ENCODE measurements at regions not wholly inside any gene's neighbourhood (a gene's known extent, or its start where the extent isn't known, plus 50 kb on each side); places are given as distances from the start of the nearest gene placed in this dataset.

- TF ChIP-seq SNAI2 (CRISPR knock-in tag; IDR thresholded peaks at IDR 0.05) = no peak
- TF ChIP-seq, protein P1, sequence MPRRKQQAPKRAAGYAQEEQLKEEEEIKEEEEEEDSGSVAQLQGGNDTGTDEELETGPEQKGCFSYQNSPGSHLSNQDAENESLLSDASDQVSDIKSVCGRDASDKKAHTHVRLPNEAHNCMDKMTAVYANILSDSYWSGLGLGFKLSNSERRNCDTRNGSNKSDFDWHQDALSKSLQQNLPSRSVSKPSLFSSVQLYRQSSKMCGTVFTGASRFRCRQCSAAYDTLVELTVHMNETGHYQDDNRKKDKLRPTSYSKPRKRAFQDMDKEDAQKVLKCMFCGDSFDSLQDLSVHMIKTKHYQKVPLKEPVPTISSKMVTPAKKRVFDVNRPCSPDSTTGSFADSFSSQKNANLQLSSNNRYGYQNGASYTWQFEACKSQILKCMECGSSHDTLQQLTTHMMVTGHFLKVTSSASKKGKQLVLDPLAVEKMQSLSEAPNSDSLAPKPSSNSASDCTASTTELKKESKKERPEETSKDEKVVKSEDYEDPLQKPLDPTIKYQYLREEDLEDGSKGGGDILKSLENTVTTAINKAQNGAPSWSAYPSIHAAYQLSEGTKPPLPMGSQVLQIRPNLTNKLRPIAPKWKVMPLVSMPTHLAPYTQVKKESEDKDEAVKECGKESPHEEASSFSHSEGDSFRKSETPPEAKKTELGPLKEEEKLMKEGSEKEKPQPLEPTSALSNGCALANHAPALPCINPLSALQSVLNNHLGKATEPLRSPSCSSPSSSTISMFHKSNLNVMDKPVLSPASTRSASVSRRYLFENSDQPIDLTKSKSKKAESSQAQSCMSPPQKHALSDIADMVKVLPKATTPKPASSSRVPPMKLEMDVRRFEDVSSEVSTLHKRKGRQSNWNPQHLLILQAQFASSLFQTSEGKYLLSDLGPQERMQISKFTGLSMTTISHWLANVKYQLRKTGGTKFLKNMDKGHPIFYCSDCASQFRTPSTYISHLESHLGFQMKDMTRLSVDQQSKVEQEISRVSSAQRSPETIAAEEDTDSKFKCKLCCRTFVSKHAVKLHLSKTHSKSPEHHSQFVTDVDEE (CRISPR knock-in tag; IDR thresholded peaks at IDR 0.05) = no peak
- TF ChIP-seq ESRRG (CRISPR knock-in tag; IDR thresholded peaks at IDR 0.05) = no peak
- TF ChIP-seq RARB (CRISPR knock-in tag; IDR thresholded peaks at IDR 0.05) = no peak
- no peak for TF ChIP-seq ZNF565 (CRISPR knock-in tag; conservative IDR thresholded peaks at IDR 0.05; ENCODE audit: low read depth)
- TF ChIP-seq, protein P2, sequence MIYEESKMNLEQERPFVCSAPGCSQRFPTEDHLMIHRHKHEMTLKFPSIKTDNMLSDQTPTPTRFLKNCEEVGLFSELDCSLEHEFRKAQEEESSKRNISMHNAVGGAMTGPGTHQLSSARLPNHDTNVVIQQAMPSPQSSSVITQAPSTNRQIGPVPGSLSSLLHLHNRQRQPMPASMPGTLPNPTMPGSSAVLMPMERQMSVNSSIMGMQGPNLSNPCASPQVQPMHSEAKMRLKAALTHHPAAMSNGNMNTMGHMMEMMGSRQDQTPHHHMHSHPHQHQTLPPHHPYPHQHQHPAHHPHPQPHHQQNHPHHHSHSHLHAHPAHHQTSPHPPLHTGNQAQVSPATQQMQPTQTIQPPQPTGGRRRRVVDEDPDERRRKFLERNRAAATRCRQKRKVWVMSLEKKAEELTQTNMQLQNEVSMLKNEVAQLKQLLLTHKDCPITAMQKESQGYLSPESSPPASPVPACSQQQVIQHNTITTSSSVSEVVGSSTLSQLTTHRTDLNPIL (CRISPR knock-in tag; IDR thresholded peaks at IDR 0.05; ENCODE audit: low read depth) = no peak
- TF ChIP-seq ISL1 (CRISPR knock-in tag; IDR thresholded peaks at IDR 0.05) = no peak
These were observed 103.9 kb upstream of the MEX3C start for GRCh38 chr18:51301376-51301775.

Measured in SK-N-SH treated with all-trans-retinoic acid at 6 μM for 48 hours (cell line).